Kidney epithelial cell (primary cell): ENCODE measurements at regions not wholly inside any gene's neighbourhood (a gene's known extent, or its start where the extent isn't known, plus 50 kb on each side); places are given as distances from the start of the nearest gene placed in this dataset.

Experiments
- DNase-seq: peaks from one replicate; pipeline ENCODE4 v3.0.0-alpha.2; 2010; ENCODE audit warnings: low read depth
- H3K27me3 ChIP-seq: 2 replicates; pipeline ENCODE4 v1.6.0; 2011; ENCODE audit warnings: low read length; ENCODE audit not compliant: control insufficient read depth, insufficient read depth
- H3K36me3 ChIP-seq: 2 replicates; pipeline ENCODE4 v1.5.1; 2011; ENCODE audit warnings: low read length; ENCODE audit not compliant: control insufficient read depth, insufficient read depth
- H3K4me3 ChIP-seq: 2 replicates; pipeline ENCODE4 v1.5.1; 2011; ENCODE audit warnings: low read depth, mild to moderate bottlenecking, control low read depth, low read length
- CTCF ChIP-seq: IDR thresholded peaks from 2 replicates; pipeline ENCODE4 v1.5.1; 2011; ENCODE audit warnings: mild to moderate bottlenecking, moderate library complexity, low read length, control low read depth, inconsistent platforms; ENCODE audit not compliant: insufficient read depth, poor library complexity, severe bottlenecking

- no peak for TF ChIP-seq CTCF
- H3K4me3 ChIP-seq: no peak overlapping the region
- no peak for DNase-seq
Measured at GRCh38 chr4:163606896-163607691, 112.6 kb downstream of the TMA16 start.

GRCh38 chr4:163609019-163609418, 114.5 kb downstream of the TMA16 start:
- Histone ChIP-seq H3K36me3 (no peaks in the 10 kb centered on the region), H3K27me3 (no peaks in the 10 kb centered on the region)
- TF ChIP-seq CTCF: no peak

More at GRCh38 chr4:163606896-163607691, 112.6 kb downstream of the TMA16 start:
- no peaks in the 10 kb centered on the region for H3K27me3 ChIP-seq
- no peaks in the 10 kb centered on the region for H3K36me3 ChIP-seq

GRCh38 chr4:163610648-163611047, 116.2 kb downstream of the TMA16 start:
- Histone ChIP-seq H3K27me3 (no peaks in the 10 kb centered on the region), H3K36me3 (no peaks in the 10 kb centered on the region), H3K4me3 (no peak overlapping the region)
- DNase-seq: no peak
- TF ChIP-seq CTCF: no peak

More at GRCh38 chr4:163609019-163609418, 114.5 kb downstream of the TMA16 start:
- no peak for DNase-seq
- H3K4me3 ChIP-seq: no peak overlapping the region

GRCh38 chr4:163611182-163611581, 116.7 kb downstream of the TMA16 start:
- no peak for TF ChIP-seq CTCF
- no peaks in the 10 kb centered on the region for H3K36me3 ChIP-seq
- no peaks in the 10 kb centered on the region for H3K27me3 ChIP-seq
- H3K4me3 ChIP-seq: no peak overlapping the region
- DNase-seq: no peak

DNA sequence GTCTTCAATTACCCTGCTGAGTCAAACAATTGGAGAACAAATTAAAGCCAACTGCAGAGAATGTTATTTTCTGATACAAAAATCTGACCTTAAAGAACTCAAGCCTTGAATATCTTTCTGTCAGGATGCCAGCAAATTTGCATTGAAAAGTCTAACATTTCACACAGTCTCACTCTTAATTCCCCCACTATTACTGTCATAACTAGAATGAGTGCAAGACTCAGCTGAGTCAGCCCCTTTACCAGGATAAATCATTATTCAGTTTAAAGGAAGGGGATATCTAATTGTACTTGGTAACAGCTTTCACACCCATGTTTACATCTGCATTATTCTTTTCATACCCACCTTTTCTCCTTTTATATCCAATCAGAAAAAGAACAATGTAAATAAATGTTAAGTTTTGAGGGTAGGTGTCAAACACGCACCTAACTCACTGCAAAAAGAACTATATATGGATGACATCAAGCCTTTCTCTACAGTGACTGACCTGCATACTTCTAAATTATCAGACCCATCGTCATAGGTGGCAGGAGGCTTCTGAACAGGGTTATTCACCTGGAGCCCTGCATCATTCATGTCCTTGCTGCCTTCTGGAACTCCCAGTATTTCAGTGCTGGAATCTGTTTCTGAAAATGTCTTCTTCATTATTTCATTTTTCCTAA, 117.4 kb downstream of the TMA16 start:
- DNase-seq: no peak
- no peaks in the 10 kb centered on the region for H3K36me3 ChIP-seq
- no peak overlapping the region for H3K4me3 ChIP-seq
- no peak for TF ChIP-seq CTCF
- no peaks in the 10 kb centered on the region for H3K27me3 ChIP-seq

GRCh38 chr4:163612762-163613161, 118.3 kb downstream of the TMA16 start:
- TF ChIP-seq CTCF: no peak
- no peak overlapping the region for H3K4me3 ChIP-seq
- no peak for DNase-seq
- H3K27me3 ChIP-seq: no peaks in the 10 kb centered on the region
- no peaks in the 10 kb centered on the region for H3K36me3 ChIP-seq
